PC-9 (cell line): ENCODE measurements at regions not wholly inside any gene's neighbourhood (a gene's known extent, or its start where the extent isn't known, plus 50 kb on each side); places are given as distances from the start of the nearest gene placed in this dataset.

Source experiments
- BruUV-seq: library from RNA; stranded (reverse); fragments of 400-500 nt; replicated peaks from 2 replicates; lab custom pipeline; 2021; lab: Mats Ljungman, UMichigan
- CTCF ChIA-PET: fragments of 300-600 bp; sonication (Branson Sonifier 250); formaldehyde crosslinking; loops from one replicate; lab custom pipeline; 2022; ENCODE audit warnings: antibody characterized with exemption; lab: Charles Lee
- POLR2A ChIA-PET: fragments of 300-600 bp; sonication (Branson Sonifier 250); formaldehyde crosslinking; loops from one replicate; lab custom pipeline; 2022; ENCODE audit warnings: antibody characterized with exemption; ENCODE audit not compliant: unreplicated experiment; lab: Charles Lee
- DNase-seq, 2 experiments: peaks; one replicate each; pipeline versions ENCODE4 v3.0.0 to v3.0.0-alpha.2; 2015 to 2022; ENCODE audit warnings: mixed read lengths in 1 of 2
- H2AFZ ChIP-seq: fragments of 200-600 bp; sonication (generic); 2 replicates; pipeline ENCODE4 v1.8.1; 2017; ENCODE audit warnings: antibody characterized with exemption
- H3F3A ChIP-seq: fragments of 200-600 bp; sonication (generic); 2 replicates; pipeline ENCODE4 v1.8.1; 2017; ENCODE audit warnings: antibody characterized with exemption, mild to moderate bottlenecking, low read depth; ENCODE audit not compliant: insufficient read depth
- H3K27ac ChIP-seq: fragments of 200-600 bp; sonication (generic); 2 replicates; pipeline ENCODE4 v1.6.1; 2016; ENCODE audit warnings: mixed run types
- H3K27me3 ChIP-seq: fragments of 200-600 bp; sonication (generic); 2 replicates; pipeline ENCODE4 v1.6.1; 2016; ENCODE audit warnings: low read depth, mixed run types; ENCODE audit not compliant: insufficient read depth
- H3K36me3 ChIP-seq: fragments of 200-600 bp; sonication (generic); 2 replicates; pipeline ENCODE4 v1.6.1; 2016; ENCODE audit warnings: low read depth, mixed run types
- H3K4me1 ChIP-seq: fragments of 200-600 bp; sonication (generic); replicated peaks from 2 replicates; pipeline ENCODE4 v1.6.1; 2016; ENCODE audit warnings: mixed run types; ENCODE audit not compliant: insufficient read depth
- H3K4me2 ChIP-seq: fragments of 200-600 bp; sonication (generic); 2 replicates; pipeline ENCODE4 v1.6.1; 2017; ENCODE audit warnings: mixed run types
- H3K4me3 ChIP-seq: fragments of 200-600 bp; sonication (generic); 2 replicates; pipeline ENCODE4 v1.6.1; 2016; ENCODE audit warnings: mixed run types
- H3K79me2 ChIP-seq: fragments of 200-600 bp; sonication (generic); 2 replicates; pipeline ENCODE4 v1.6.1; 2017; ENCODE audit warnings: low read depth, mixed run types
- H3K9me2 ChIP-seq: fragments of 200-600 bp; sonication (generic); 2 replicates; pipeline ENCODE4 v1.8.1; 2017; ENCODE audit warnings: mild to moderate bottlenecking; ENCODE audit not compliant: insufficient read depth
- H3K9me3 ChIP-seq: fragments of 200-600 bp; sonication (generic); 2 replicates; pipeline ENCODE4 v1.8.1; 2016; ENCODE audit warnings: low read depth; ENCODE audit not compliant: insufficient read depth
- H4K20me1 ChIP-seq: fragments of 200-600 bp; sonication (generic); 2 replicates; pipeline ENCODE4 v1.8.1; 2017; ENCODE audit not compliant: insufficient read depth
- EZH2 ChIP-seq: fragments of 200-600 bp; sonication (generic); IDR thresholded peaks from 2 replicates; pipeline ENCODE4 v1.8.0; 2017; ENCODE audit warnings: antibody characterized with exemption, low read depth
- intact Hi-C: fragments of 100-400 bp; cut with micrococcal nuclease; formaldehyde crosslinking; loops from one replicate; pipeline ENCODE4 v1.10.0; 2022; ENCODE audit not compliant: unreplicated experiment
- TF ChIP-seq, protein P1 (sequence below): fragments of 200-600 bp; sonication (generic); conservative IDR thresholded peaks from 2 replicates; pipeline ENCODE4 v1.6.1; 2017; ENCODE audit warnings: mixed run types, antibody characterized with exemption, mild to moderate bottlenecking, moderate library complexity

DNA sequence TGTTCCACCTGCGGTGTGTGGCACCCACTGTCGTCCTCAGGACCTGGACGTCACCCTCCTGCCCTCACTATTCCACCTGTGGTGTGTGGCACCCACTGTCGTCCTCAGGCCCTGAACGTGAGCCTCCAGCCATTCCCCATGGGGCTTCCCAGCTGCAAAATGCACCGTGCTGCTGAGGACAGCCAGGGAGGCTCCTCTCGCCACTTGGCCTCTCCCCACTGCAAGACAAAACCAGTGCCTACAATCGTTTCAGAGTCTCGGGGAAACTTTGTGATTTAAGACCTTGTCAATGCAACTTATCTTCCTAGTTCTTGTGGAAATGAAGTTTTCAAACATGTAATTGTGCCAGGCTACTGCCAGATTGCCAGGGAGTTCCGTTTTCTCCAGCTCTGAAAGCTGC lies 319.3 kb upstream of the SALL3 start:
- Histone ChIP-seq H3K4me2 (no peak overlapping the region), H3K9me2 (no peaks in the 10 kb centered on the region), H3K9me3 (no peaks in the 10 kb centered on the region), H3K27me3 (peaks cover 86% of the 10 kb centered on the region), H3F3A (no peaks in the 10 kb centered on the region), H3K4me3 (no peak overlapping the region), H2AFZ (no peak overlapping the region), H3K27ac (no peak overlapping the region), H3K4me1 (no peaks in the 10 kb centered on the region), H3K36me3 (no peaks in the 10 kb centered on the region), H3K79me2 (no peaks in the 10 kb centered on the region), H4K20me1 (no peaks in the 10 kb centered on the region)
- intact Hi-C loops: no loop called here
- no peak for TF ChIP-seq EZH2
- TF ChIP-seq, protein P1, sequence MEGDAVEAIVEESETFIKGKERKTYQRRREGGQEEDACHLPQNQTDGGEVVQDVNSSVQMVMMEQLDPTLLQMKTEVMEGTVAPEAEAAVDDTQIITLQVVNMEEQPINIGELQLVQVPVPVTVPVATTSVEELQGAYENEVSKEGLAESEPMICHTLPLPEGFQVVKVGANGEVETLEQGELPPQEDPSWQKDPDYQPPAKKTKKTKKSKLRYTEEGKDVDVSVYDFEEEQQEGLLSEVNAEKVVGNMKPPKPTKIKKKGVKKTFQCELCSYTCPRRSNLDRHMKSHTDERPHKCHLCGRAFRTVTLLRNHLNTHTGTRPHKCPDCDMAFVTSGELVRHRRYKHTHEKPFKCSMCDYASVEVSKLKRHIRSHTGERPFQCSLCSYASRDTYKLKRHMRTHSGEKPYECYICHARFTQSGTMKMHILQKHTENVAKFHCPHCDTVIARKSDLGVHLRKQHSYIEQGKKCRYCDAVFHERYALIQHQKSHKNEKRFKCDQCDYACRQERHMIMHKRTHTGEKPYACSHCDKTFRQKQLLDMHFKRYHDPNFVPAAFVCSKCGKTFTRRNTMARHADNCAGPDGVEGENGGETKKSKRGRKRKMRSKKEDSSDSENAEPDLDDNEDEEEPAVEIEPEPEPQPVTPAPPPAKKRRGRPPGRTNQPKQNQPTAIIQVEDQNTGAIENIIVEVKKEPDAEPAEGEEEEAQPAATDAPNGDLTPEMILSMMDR: no peak
- DNase-seq: no peak
- ChIA-PET CTCF (no interaction called here), POLR2A (no interaction called here)
- BruUV-seq: no TSS peak

DNA sequence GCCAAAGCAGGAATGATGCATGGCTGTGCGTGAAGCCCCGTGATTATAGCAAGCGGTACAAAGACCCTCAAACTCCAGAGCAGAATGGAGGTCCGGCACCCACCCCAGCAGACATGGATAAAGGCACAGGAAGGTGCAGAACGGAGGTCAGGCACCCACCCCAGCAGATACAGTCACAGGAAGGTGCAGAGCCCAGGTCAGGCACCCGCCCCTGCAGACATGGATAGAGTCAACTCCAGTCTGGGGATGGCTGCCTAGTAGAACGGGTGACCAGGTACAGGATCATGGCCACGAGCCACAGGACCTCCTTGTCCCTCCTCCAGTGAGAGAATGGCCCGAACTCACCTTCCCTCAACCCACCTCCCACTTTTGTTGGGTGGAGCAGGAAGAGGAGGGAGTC lies 318.3 kb upstream of the SALL3 start:
- Histone ChIP-seq H3K79me2 (no peaks in the 10 kb centered on the region), H4K20me1 (no peaks in the 10 kb centered on the region), H3F3A (no peaks in the 10 kb centered on the region), H2AFZ (no peak overlapping the region), H3K4me3 (no peak overlapping the region), H3K4me1 (no peaks in the 10 kb centered on the region), H3K27ac (no peak overlapping the region), H3K4me2 (no peak overlapping the region), H3K27me3 (peaks cover 87% of the 10 kb centered on the region), H3K9me3 (no peaks in the 10 kb centered on the region), H3K9me2 (no peaks in the 10 kb centered on the region), H3K36me3 (no peaks in the 10 kb centered on the region)
- POLR2A ChIA-PET: no interaction called here
- TF ChIP-seq, protein P1: no peak
- no peak for TF ChIP-seq EZH2
- no peak for DNase-seq
- no TSS peak for BruUV-seq
- intact Hi-C loops: no loop called here
- CTCF ChIA-PET: no interaction called here

DNA sequence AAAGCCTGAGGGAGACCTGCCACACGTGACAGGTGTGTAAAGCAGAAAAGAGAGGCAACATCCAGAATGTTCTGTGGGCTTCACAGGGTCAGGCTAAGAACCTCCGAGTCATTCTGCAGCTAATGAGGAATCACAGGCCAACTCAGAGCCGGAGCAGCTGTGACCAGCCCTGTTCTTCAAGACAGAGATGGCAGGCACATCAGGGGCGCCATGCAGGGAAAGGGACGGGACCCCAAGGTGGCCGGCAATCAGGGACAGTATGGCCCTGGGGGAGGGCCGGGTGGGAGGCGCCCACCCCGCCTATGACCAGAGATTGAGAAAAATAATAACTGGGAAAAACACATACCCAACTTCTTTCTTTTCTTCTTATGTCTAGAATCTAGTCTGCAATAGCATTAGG lies 316.7 kb upstream of the SALL3 start:
- H3K4me2 ChIP-seq: no peak overlapping the region
- POLR2A ChIA-PET: no interaction called here
- no peaks in the 10 kb centered on the region for H3K4me1 ChIP-seq
- no peaks in the 10 kb centered on the region for H3F3A ChIP-seq
- CTCF ChIA-PET: no interaction called here
- peaks cover 83% of the 10 kb centered on the region for H3K27me3 ChIP-seq
- H3K79me2 ChIP-seq: no peaks in the 10 kb centered on the region
- H3K4me3 ChIP-seq: no peak overlapping the region
- BruUV-seq: no TSS peak
- no peak overlapping the region for H3K27ac ChIP-seq
- H4K20me1 ChIP-seq: no peaks in the 10 kb centered on the region
- H2AFZ ChIP-seq: no peak overlapping the region
- no peaks in the 10 kb centered on the region for H3K9me3 ChIP-seq
- H3K9me2 ChIP-seq: no peaks in the 10 kb centered on the region
- H3K36me3 ChIP-seq: no peaks in the 10 kb centered on the region
- no peak for TF ChIP-seq EZH2
- TF ChIP-seq, protein P1: no peak
- no peak for DNase-seq
- intact Hi-C loops: no loop called here
